ENCODE measurements at regions not wholly inside any gene's neighbourhood (a gene's known extent, or its start where the extent isn't known, plus 50 kb on each side); places are given as distances from the start of the nearest gene placed in this dataset.

- no peak for TF ChIP-seq RFX5 (IDR thresholded peaks at IDR 0.05; ENCODE audit: low read depth, low read length)
- no peak for TF ChIP-seq CTCF (conservative IDR thresholded peaks at IDR 0.05; ENCODE audit: low read depth, low read length)
- TF ChIP-seq MXI1 (IDR thresholded peaks at IDR 0.05; ENCODE audit: borderline replicate concordance, low read depth, low read length): no peak
- TF ChIP-seq POLR2A (IDR thresholded peaks at IDR 0.05; ENCODE audit: low read depth, low read length): no peak
- TF ChIP-seq BHLHE40 (IDR thresholded peaks at IDR 0.05; ENCODE audit: low read depth, low read length): no peak
- no peak for TF ChIP-seq USF2 (IDR thresholded peaks at IDR 0.05; ENCODE audit: low read depth, low read length)
- TF ChIP-seq RCOR1 (IDR thresholded peaks at IDR 0.05; ENCODE audit: insufficient replicate concordance, low read length): no peak
- TF ChIP-seq CEBPB (IDR thresholded peaks at IDR 0.05; ENCODE audit: low read depth, low read length): no peak
- no peak for TF ChIP-seq RAD21 (IDR thresholded peaks at IDR 0.05; ENCODE audit: low read length)
- TF ChIP-seq NFE2L2 (IDR thresholded peaks at IDR 0.05; ENCODE audit: low read depth, low read length): no peak
- no peak for TF ChIP-seq MAZ (IDR thresholded peaks at IDR 0.05; ENCODE audit: borderline replicate concordance, low read depth, low read length)
- no peak for TF ChIP-seq CHD1 (IDR thresholded peaks at IDR 0.05; ENCODE audit: low read depth, low read length)
Observed at GRCh38 chr1:82593561-82593960, 792.8 kb downstream of the ADGRL2 start.
